AG04450 (cell line): ENCODE measurements at regions not wholly inside any gene's neighbourhood (a gene's known extent, or its start where the extent isn't known, plus 50 kb on each side); places are given as distances from the start of the nearest gene placed in this dataset.

Experiments used
- CTCF ChIA-PET: fragments of 300-600, 350-600 bp; formaldehyde crosslinking; extraction: SDS; loops from one replicate; lab custom pipeline; 2022; ENCODE audit warnings: antibody characterized with exemption, inconsistent platforms; lab: Charles Lee
- POLR2A ChIA-PET: fragments of 350-600 bp; formaldehyde crosslinking; extraction: SDS; loops from one replicate; lab custom pipeline; 2021; ENCODE audit warnings: antibody characterized with exemption, inconsistent platforms; lab: Yijun Ruan, JAX
- DNase-seq: peaks from one replicate; pipeline ENCODE4 v3.0.0-alpha.2; 2011; ENCODE audit warnings: low read depth, low spot score
- H3K27ac ChIP-seq: one replicate; pipeline ENCODE4 v1.5.1; 2012; ENCODE audit warnings: low read depth, low read length, control low read depth
- H3K27me3 ChIP-seq: one replicate; pipeline ENCODE4 v1.6.0; 2012; ENCODE audit warnings: low read length; ENCODE audit not compliant: control insufficient read depth, insufficient read depth
- H3K4me3 ChIP-seq: 2 replicates; pipeline ENCODE4 v1.5.1; 2011; ENCODE audit warnings: mild to moderate bottlenecking, low read depth, low read length, control low read depth
- H3K9me3 ChIP-seq: 2 replicates; pipeline ENCODE4 v1.5.1; 2012; ENCODE audit warnings: low read length; ENCODE audit not compliant: control insufficient read depth, insufficient read depth
- TF ChIP-seq, protein P1 (sequence below): IDR thresholded peaks from 2 replicates; pipeline ENCODE4 v1.5.1; 2011; ENCODE audit warnings: low read depth, low read length, control low read depth, inconsistent platforms

DNA sequence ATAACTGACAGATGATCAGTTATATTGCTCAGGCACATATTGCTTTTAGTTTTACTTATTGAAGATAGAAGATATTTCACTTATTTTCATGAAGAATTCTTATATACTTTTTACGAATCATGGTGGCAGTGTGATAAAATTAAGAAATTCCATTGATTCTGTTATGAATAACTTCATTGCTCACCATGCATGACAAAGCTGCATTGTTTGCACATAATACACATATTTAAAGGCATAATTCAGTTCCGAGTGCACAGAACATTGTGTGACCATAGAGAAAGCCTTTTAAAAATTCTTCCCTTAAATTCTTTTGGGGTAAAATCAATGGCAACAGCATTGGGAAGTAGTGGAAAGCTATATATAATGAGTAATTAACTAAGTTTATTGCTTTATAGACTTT, 82.5 kb upstream of the NAALADL2 start:
- Histone ChIP-seq H3K27ac (no peak overlapping the region), H3K9me3 (no peaks in the 10 kb centered on the region), H3K27me3 (no peaks in the 10 kb centered on the region), H3K4me3 (no peak overlapping the region)
- DNase-seq = no peak
- ChIA-PET CTCF (no interaction called here), POLR2A (no interaction called here)
- TF ChIP-seq, protein P1, sequence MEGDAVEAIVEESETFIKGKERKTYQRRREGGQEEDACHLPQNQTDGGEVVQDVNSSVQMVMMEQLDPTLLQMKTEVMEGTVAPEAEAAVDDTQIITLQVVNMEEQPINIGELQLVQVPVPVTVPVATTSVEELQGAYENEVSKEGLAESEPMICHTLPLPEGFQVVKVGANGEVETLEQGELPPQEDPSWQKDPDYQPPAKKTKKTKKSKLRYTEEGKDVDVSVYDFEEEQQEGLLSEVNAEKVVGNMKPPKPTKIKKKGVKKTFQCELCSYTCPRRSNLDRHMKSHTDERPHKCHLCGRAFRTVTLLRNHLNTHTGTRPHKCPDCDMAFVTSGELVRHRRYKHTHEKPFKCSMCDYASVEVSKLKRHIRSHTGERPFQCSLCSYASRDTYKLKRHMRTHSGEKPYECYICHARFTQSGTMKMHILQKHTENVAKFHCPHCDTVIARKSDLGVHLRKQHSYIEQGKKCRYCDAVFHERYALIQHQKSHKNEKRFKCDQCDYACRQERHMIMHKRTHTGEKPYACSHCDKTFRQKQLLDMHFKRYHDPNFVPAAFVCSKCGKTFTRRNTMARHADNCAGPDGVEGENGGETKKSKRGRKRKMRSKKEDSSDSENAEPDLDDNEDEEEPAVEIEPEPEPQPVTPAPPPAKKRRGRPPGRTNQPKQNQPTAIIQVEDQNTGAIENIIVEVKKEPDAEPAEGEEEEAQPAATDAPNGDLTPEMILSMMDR = no peak

DNA sequence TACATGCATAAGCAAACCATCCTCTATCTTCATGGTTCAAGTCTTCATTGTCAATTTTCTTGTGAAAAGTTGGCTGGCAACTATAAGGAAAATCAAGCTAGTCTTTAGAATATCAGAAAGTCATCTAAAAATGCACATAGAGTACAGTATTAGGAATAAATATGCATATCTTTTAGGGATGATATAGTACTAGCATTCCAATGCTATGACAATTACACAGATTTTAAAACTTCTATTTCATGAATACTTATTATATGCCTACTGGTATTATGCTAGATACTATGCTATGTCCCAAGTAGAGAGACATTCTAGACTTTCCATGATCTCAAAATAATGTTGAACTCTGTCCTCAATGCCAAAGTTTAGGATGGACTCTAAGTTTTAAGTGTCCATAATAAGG, 81.3 kb upstream of the NAALADL2 start:
- TF ChIP-seq, protein P1 = no peak
- Histone ChIP-seq H3K27ac (no peak overlapping the region), H3K4me3 (no peak overlapping the region), H3K9me3 (no peaks in the 10 kb centered on the region), H3K27me3 (no peaks in the 10 kb centered on the region)
- ChIA-PET CTCF (interaction anchor here (0.6 kb wide), 1 partner anchor 15 kb away, joined by 4 read pairs; no protein-coding TSS in a partner anchor), POLR2A (no interaction called here)
- DNase-seq = no peak

DNA sequence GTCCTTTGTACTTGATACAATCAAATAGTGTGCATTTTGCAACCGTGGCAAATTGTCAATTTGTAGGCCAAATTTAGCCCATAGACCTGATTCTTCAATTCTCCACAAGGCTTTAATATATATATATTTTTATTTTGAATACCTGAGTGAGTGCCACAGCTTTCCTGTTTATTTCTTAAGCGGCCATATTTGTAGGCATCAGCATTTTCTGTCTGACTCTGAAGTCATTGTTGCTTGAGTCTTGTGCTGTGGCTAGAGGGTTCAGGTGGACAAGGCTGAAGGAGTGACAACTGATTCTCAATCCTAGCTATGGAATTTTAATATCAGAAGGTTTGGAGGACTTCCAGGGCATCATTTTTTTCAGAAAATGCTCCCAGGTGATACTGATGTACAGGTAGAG, 75.6 kb upstream of the NAALADL2 start:
- CTCF ChIA-PET = interaction anchor here (0.5 kb wide), 1 partner anchor 342 kb away, joined by 3 read pairs; no protein-coding TSS in a partner anchor
- no peak for DNase-seq
- Histone ChIP-seq H3K27me3 (no peaks in the 10 kb centered on the region), H3K9me3 (no peaks in the 10 kb centered on the region), H3K4me3 (no peak overlapping the region), H3K27ac (no peak overlapping the region)
- POLR2A ChIA-PET = no interaction called here
- TF ChIP-seq, protein P1 = no peak

DNA sequence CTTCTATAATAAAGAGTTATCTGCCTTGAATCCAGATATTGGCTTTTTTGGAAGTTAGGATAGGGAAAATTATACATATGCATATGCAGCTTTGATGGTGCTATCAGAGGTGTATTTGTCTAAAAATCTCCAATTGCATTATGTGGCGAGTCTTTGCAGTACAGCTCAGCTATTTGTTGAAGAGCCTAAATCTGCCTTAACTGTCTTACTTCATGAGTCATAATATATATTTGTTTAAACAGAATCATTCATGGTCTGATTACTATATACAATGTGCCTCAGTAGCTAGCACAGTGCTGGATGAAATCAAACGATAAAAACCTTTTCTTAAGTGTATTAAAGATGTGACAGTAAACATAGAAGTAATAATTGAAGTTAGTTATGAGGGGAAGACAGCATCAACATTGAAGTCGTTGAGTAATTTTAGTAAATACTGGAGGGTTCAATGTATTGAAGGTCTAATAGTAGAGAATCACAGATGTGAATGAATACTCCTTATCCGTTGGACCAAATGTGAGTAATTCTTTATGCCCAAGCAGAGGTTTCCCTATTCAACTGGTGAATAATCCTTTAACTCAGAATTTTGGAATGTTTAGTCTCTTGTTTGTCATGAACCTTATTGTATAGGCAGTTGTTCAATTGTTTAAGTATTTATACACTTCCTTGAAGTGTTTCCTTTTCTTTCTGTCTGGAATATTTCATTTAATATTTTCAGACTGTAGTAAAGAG, 74.8 kb upstream of the NAALADL2 start:
- ChIA-PET POLR2A (no interaction called here), CTCF (no interaction called here)
- TF ChIP-seq, protein P1 = no peak
- no peak for DNase-seq
- Histone ChIP-seq H3K9me3 (no peaks in the 10 kb centered on the region), H3K4me3 (no peak overlapping the region), H3K27ac (no peak overlapping the region), H3K27me3 (no peaks in the 10 kb centered on the region)

DNA sequence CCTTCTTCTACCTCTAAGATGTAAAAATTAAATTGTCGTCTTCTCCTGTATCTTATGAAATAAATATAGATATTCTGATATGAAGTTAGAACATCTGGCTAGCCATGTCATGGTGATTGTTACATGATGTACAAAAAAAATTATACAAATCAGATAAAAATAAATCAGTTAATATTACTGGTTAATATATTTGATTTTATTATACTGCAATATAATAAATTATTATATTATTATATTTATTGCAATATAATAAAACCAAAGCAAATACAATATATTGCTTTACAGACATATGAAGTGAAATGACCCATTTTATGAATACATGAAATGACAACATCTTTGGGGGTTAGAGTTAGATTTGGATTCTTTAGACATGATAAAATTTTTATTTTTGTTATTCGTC, 72.3 kb upstream of the NAALADL2 start:
- no peaks in the 10 kb centered on the region for H3K27me3 ChIP-seq
- no peak for DNase-seq
- no peaks in the 10 kb centered on the region for H3K9me3 ChIP-seq
- ChIA-PET POLR2A (no interaction called here), CTCF (no interaction called here)
- TF ChIP-seq, protein P1 = no peak
- H3K4me3 ChIP-seq = no peak overlapping the region
- no peak overlapping the region for H3K27ac ChIP-seq
